Liver (tissue), 8 donors: ENCODE measurements at regions not wholly inside any gene's neighbourhood (a gene's known extent, or its start where the extent isn't known, plus 50 kb on each side); places are given as distances from the start of the nearest gene placed in this dataset.

Experiments
- DNase-seq: peaks from one replicate; pipeline ENCODE4 v3.0.0-alpha.2; 2017; ENCODE audit warnings: low spot score
- H3K27ac ChIP-seq, 2 donors: one replicate each; pipeline ENCODE4 v1.7.0; 2013; ENCODE audit warnings: inconsistent platforms in 2 of 2, low read length in 2 of 2, control low read depth in 1 of 2, low read depth in 1 of 2, mild to moderate bottlenecking in 1 of 2
- H3K27me3 ChIP-seq, 4 donors: one replicate each; pipeline versions ENCODE4 v1.6.1 to v1.7.0; 2013; ENCODE audit warnings: low read length in 3 of 4, inconsistent platforms in 1 of 4, mild to moderate bottlenecking in 1 of 4, moderate library complexity in 1 of 4; ENCODE audit not compliant: control insufficient read depth in 4 of 4, insufficient read depth in 4 of 4
- H3K36me3 ChIP-seq, 4 donors: one replicate each; pipeline versions ENCODE4 v1.6.1 to v1.7.0; 2013; ENCODE audit warnings: low read length in 3 of 4, mild to moderate bottlenecking in 3 of 4, low read depth in 1 of 4, moderate library complexity in 1 of 4; ENCODE audit not compliant: control insufficient read depth in 4 of 4, insufficient read depth in 3 of 4
- H3K4me1 ChIP-seq, 4 donors: one replicate each; pipeline versions ENCODE4 v1.6.1 to v1.7.0; 2013; ENCODE audit warnings: low read length in 3 of 4, mild to moderate bottlenecking in 3 of 4, moderate library complexity in 1 of 4; ENCODE audit not compliant: control insufficient read depth in 4 of 4, insufficient read depth in 4 of 4
- H3K4me3 ChIP-seq, 3 donors: one replicate each; pipeline versions ENCODE4 v1.6.1 to v1.7.0; 2013; ENCODE audit warnings: low read length in 3 of 3, control low read depth in 1 of 3, low read depth in 1 of 3, mild to moderate bottlenecking in 1 of 3
- H3K9ac ChIP-seq, 2 donors: one replicate each; pipeline ENCODE4 v1.7.0; 2013; ENCODE audit warnings: low read length in 2 of 2, mild to moderate bottlenecking in 2 of 2, moderate library complexity in 2 of 2, control low read depth in 1 of 2, low read depth in 1 of 2
- H3K9me3 ChIP-seq, 4 donors: one replicate each; pipeline versions ENCODE4 v1.6.1 to v1.7.0; 2013; ENCODE audit warnings: low read length in 3 of 4; ENCODE audit not compliant: control insufficient read depth in 4 of 4
- EGR1 ChIP-seq, 2 donors: IDR thresholded peaks; 2 replicates each; pipeline ENCODE4 v1.6.1; 2016 to 2018; ENCODE audit warnings: antibody characterized with exemption in 2 of 2, low read depth in 2 of 2
- FOXA1 ChIP-seq: IDR thresholded peaks from 2 replicates; pipeline ENCODE4 v1.6.1; 2016; ENCODE audit warnings: antibody characterized with exemption
- FOXA2 ChIP-seq: IDR thresholded peaks from 2 replicates; pipeline ENCODE4 v1.6.1; 2016; ENCODE audit warnings: antibody characterized with exemption
- GABPA ChIP-seq, 2 donors: IDR thresholded peaks in 1 of 2; conservative IDR thresholded peaks in 1 of 2; 2 replicates each; pipeline ENCODE4 v1.6.1; 2016; ENCODE audit warnings: antibody characterized with exemption in 2 of 2, mild to moderate bottlenecking in 1 of 2, moderate library complexity in 1 of 2
- HNF4A ChIP-seq, 2 donors: conservative IDR thresholded peaks; 2 replicates each; pipeline ENCODE4 v1.6.1; 2016; ENCODE audit warnings: antibody characterized with exemption in 2 of 2, mild to moderate bottlenecking in 2 of 2
- HNF4G ChIP-seq: IDR thresholded peaks from 2 replicates; pipeline ENCODE4 v1.6.1; 2016; ENCODE audit warnings: antibody characterized with exemption
- JUND ChIP-seq, 2 donors: IDR thresholded peaks; 2 replicates each; pipeline ENCODE4 v1.6.1; 2016; ENCODE audit warnings: antibody characterized with exemption in 2 of 2
- NR2F2 ChIP-seq: IDR thresholded peaks from 2 replicates; pipeline ENCODE4 v1.6.1; 2016; ENCODE audit warnings: antibody characterized with exemption
- RAD21 ChIP-seq, 2 donors: IDR thresholded peaks; 2 replicates each; pipeline ENCODE4 v1.6.1; 2016; ENCODE audit warnings: antibody characterized with exemption in 2 of 2, mild to moderate bottlenecking in 2 of 2
- RXRA ChIP-seq, 2 donors: IDR thresholded peaks; 2 replicates each; pipeline ENCODE4 v1.6.1; 2017 to 2018; ENCODE audit warnings: antibody characterized with exemption in 2 of 2, mild to moderate bottlenecking in 1 of 2
- SP1 ChIP-seq: IDR thresholded peaks from 2 replicates; pipeline ENCODE4 v1.6.1; 2018; ENCODE audit warnings: antibody characterized with exemption, mild to moderate bottlenecking
- TAF1 ChIP-seq: conservative IDR thresholded peaks from 2 replicates; pipeline ENCODE4 v1.6.1; 2016; ENCODE audit warnings: antibody characterized with exemption, mild to moderate bottlenecking
- YY1 ChIP-seq: IDR thresholded peaks from 2 replicates; pipeline ENCODE4 v1.6.1; 2016; ENCODE audit warnings: antibody characterized with exemption, mild to moderate bottlenecking
- WGBS: extraction: QIAGEN DNeasy Blood & Tissue Kit; methylation state at CpG from one replicate; pipeline ENCODE4 v1.1.7; 2013; 5-methylcytosine and 5-hydroxymethylcytosine counted together
- TF ChIP-seq, protein P1 (sequence below): IDR thresholded peaks from 2 replicates; pipeline ENCODE4 v1.6.1; 2016; ENCODE audit warnings: antibody characterized with exemption, mild to moderate bottlenecking
- TF ChIP-seq, protein P2 (sequence below): fragments of 150-350 bp; IDR thresholded peaks from 2 replicates; pipeline ENCODE4 v1.5.1; 2017; ENCODE audit warnings: improper control_type of control experiment, low read depth, low read length; ENCODE audit not compliant: missing input control
- TF ChIP-seq, protein P3 (sequence below): IDR thresholded peaks from 2 replicates; pipeline ENCODE4 v1.6.1; 2016; ENCODE audit warnings: antibody characterized with exemption
- TF ChIP-seq, protein P4 (sequence below): IDR thresholded peaks from 2 replicates; pipeline ENCODE4 v1.6.1; 2016; ENCODE audit warnings: antibody characterized with exemption
- TF ChIP-seq, protein P5 (sequence below): IDR thresholded peaks from 2 replicates; pipeline ENCODE4 v1.6.1; 2016; ENCODE audit warnings: antibody characterized with exemption
- donor health status: healthy.
- donor health status: healthy.
- donor health status: healthy.
- donor health status: healthy.
- donor health status: healthy.

DNA sequence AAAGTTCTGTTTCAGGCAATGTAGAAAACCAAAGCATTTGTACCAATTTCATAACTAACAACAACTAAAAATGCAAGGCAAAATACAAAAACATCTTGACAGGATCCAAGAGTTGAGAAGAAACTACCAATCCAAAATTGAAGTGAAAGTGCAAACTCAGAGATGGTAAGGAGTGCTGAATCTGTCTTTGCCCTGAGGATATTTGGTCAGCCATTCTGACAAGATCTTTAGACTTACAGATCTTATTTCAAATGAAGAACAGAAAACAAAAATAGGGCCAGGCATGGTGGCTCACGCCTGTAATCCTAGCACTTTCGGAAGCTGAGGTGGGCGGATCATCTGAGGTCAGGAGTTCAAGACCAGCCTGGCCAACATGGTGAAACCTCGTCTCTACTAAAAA is 412.8 kb downstream of the ZFHX3 start:
- Histone ChIP-seq H3K27me3 (no peaks in the 10 kb centered on the region), H3K9me3 (peaks cover 0 to 10% (median 4%) of the 10 kb centered on the region in 4 donors), H3K36me3 (no peaks in the 10 kb centered on the region), H3K9ac (no peak overlapping the region), H3K27ac (no peak overlapping the region), H3K4me3 (no peak overlapping the region), H3K4me1 (no peaks in the 10 kb centered on the region)
- WGBS, result 91% methylated on average over 4 of the region's 4 CpGs
- TF ChIP-seq, protein P1, sequence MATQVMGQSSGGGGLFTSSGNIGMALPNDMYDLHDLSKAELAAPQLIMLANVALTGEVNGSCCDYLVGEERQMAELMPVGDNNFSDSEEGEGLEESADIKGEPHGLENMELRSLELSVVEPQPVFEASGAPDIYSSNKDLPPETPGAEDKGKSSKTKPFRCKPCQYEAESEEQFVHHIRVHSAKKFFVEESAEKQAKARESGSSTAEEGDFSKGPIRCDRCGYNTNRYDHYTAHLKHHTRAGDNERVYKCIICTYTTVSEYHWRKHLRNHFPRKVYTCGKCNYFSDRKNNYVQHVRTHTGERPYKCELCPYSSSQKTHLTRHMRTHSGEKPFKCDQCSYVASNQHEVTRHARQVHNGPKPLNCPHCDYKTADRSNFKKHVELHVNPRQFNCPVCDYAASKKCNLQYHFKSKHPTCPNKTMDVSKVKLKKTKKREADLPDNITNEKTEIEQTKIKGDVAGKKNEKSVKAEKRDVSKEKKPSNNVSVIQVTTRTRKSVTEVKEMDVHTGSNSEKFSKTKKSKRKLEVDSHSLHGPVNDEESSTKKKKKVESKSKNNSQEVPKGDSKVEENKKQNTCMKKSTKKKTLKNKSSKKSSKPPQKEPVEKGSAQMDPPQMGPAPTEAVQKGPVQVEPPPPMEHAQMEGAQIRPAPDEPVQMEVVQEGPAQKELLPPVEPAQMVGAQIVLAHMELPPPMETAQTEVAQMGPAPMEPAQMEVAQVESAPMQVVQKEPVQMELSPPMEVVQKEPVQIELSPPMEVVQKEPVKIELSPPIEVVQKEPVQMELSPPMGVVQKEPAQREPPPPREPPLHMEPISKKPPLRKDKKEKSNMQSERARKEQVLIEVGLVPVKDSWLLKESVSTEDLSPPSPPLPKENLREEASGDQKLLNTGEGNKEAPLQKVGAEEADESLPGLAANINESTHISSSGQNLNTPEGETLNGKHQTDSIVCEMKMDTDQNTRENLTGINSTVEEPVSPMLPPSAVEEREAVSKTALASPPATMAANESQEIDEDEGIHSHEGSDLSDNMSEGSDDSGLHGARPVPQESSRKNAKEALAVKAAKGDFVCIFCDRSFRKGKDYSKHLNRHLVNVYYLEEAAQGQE, result no peak
- TF ChIP-seq, protein P2, sequence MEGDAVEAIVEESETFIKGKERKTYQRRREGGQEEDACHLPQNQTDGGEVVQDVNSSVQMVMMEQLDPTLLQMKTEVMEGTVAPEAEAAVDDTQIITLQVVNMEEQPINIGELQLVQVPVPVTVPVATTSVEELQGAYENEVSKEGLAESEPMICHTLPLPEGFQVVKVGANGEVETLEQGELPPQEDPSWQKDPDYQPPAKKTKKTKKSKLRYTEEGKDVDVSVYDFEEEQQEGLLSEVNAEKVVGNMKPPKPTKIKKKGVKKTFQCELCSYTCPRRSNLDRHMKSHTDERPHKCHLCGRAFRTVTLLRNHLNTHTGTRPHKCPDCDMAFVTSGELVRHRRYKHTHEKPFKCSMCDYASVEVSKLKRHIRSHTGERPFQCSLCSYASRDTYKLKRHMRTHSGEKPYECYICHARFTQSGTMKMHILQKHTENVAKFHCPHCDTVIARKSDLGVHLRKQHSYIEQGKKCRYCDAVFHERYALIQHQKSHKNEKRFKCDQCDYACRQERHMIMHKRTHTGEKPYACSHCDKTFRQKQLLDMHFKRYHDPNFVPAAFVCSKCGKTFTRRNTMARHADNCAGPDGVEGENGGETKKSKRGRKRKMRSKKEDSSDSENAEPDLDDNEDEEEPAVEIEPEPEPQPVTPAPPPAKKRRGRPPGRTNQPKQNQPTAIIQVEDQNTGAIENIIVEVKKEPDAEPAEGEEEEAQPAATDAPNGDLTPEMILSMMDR, result no peak
- TF ChIP-seq RXRA (IDR thresholded peaks at IDR 0.05) (no peak), HNF4G (no peak), FOXA2 (no peak), YY1 (no peak), SP1 (no peak), RAD21 (IDR thresholded peaks at IDR 0.05) (no peak), TAF1 (no peak), NR2F2 (no peak), GABPA (IDR thresholded peaks at IDR 0.05 in 1 of 2, conservative IDR thresholded peaks at IDR 0.05 in 1 of 2) (no peak), FOXA1 (no peak), HNF4A (conservative IDR thresholded peaks at IDR 0.05) (no peak), JUND (IDR thresholded peaks at IDR 0.05) (no peak), EGR1 (IDR thresholded peaks at IDR 0.05; ENCODE audit: low read depth in 2 of 2) (no peak)
- TF ChIP-seq, protein P3, sequence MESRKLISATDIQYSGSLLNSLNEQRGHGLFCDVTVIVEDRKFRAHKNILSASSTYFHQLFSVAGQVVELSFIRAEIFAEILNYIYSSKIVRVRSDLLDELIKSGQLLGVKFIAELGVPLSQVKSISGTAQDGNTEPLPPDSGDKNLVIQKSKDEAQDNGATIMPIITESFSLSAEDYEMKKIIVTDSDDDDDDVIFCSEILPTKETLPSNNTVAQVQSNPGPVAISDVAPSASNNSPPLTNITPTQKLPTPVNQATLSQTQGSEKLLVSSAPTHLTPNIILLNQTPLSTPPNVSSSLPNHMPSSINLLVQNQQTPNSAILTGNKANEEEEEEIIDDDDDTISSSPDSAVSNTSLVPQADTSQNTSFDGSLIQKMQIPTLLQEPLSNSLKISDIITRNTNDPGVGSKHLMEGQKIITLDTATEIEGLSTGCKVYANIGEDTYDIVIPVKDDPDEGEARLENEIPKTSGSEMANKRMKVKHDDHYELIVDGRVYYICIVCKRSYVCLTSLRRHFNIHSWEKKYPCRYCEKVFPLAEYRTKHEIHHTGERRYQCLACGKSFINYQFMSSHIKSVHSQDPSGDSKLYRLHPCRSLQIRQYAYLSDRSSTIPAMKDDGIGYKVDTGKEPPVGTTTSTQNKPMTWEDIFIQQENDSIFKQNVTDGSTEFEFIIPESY, result no peak
- TF ChIP-seq, protein P4, sequence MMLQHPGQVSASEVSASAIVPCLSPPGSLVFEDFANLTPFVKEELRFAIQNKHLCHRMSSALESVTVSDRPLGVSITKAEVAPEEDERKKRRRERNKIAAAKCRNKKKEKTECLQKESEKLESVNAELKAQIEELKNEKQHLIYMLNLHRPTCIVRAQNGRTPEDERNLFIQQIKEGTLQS, result no peak
- TF ChIP-seq, protein P5, sequence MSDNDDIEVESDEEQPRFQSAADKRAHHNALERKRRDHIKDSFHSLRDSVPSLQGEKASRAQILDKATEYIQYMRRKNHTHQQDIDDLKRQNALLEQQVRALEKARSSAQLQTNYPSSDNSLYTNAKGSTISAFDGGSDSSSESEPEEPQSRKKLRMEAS, result no peak
- DNase-seq, result no peak
